HepG2 (cell line): ENCODE measurements at regions not wholly inside any gene's neighbourhood (a gene's known extent, or its start where the extent isn't known, plus 50 kb on each side); places are given as distances from the start of the nearest gene placed in this dataset.

Source experiments
- ATAC-seq: fragments of 200-7000 bp; cut with Tn5 transposase; 3 replicates; pipeline ENCODE4 v1.9.1; 2020; ENCODE audit warnings: mild to moderate bottlenecking, moderate library complexity
- BruUV-seq: library from RNA; stranded (reverse); fragments of 400-500 nt; replicated peaks from 2 replicates; lab custom pipeline; 2021; lab: Mats Ljungman, UMichigan
- CTCF ChIA-PET: fragments of 300-600 bp; formaldehyde crosslinking; extraction: SDS; loops from one replicate; lab custom pipeline; 2021; ENCODE audit warnings: low total read pairs, inconsistent platforms, low intra/inter-chr PET ratio; lab: Yijun Ruan, JAX
- POLR2A ChIA-PET: fragments of 350-600 bp; sonication (Branson Sonifier 250); formaldehyde crosslinking; loops from one replicate; lab custom pipeline; 2020; ENCODE audit warnings: antibody characterized with exemption, inconsistent platforms; lab: Yijun Ruan, JAX
- DNase-seq: peaks from one replicate; pipeline ENCODE4 v3.0.0-alpha.2; 2015; ENCODE audit warnings: low spot score
- FAIRE-seq: peaks from 3 replicates; lab custom pipeline; 2011; peaks lifted over from hg19 to GRCh38; lab: Jason Lieb, UNC
- H2AFZ ChIP-seq: one replicate; pipeline ENCODE4 v1.6.1; 2011; ENCODE audit warnings: low read length, inconsistent platforms
- H3K27ac ChIP-seq: fragments of 300-600 bp; 3 replicates; pipeline ENCODE4 v1.8.0; 2011; ENCODE audit warnings: mixed run types, mild to moderate bottlenecking, mixed read lengths, low read length, inconsistent platforms; ENCODE audit not compliant: insufficient read depth; ENCODE audit errors: extremely low read length
- H3K27me3 ChIP-seq, 2 experiments: fragments of 200-600 bp in 1 of 2; 2 replicates in 1 of 2; 3 replicates in 1 of 2; pipeline versions ENCODE4 v1.6.0 to v1.8.0; 2011; ENCODE audit warnings: low read length in 2 of 2, mild to moderate bottlenecking in 2 of 2, moderate library complexity in 2 of 2, inconsistent platforms in 1 of 2; ENCODE audit not compliant: insufficient read depth in 2 of 2, control insufficient read depth in 1 of 2
- H3K36me3 ChIP-seq, 2 experiments: fragments of 200-600 bp in 1 of 2; replicated peaks in 1 of 2; 2 replicates in 1 of 2; 3 replicates in 1 of 2; pipeline versions ENCODE4 v1.5.1 to v1.8.0; 2011; ENCODE audit warnings: low read length in 2 of 2, inconsistent platforms in 1 of 2; ENCODE audit not compliant: insufficient read depth in 2 of 2, control insufficient read depth in 1 of 2
- H3K4me1 ChIP-seq: 2 replicates; pipeline ENCODE4 v1.5.1; 2012; ENCODE audit warnings: low read length, inconsistent platforms; ENCODE audit not compliant: insufficient read depth
- H3K4me2 ChIP-seq: 2 replicates; pipeline ENCODE4 v1.6.0; 2011; ENCODE audit warnings: low read depth, low read length, inconsistent platforms
- H3K4me3 ChIP-seq, 3 experiments: fragments of 200-600 bp in 1 of 3; sonication (generic), shearing (Covaris generic) in 1 of 3; replicated peaks in 1 of 3; 2 replicates each; pipeline ENCODE4 v1.5.1; 2011 to 2016; ENCODE audit warnings: low read length in 3 of 3, inconsistent platforms in 2 of 3, low read depth in 2 of 3, mild to moderate bottlenecking in 2 of 3, control low read depth in 1 of 3, mixed read lengths in 1 of 3; ENCODE audit not compliant: insufficient read depth in 1 of 3
- H3K79me2 ChIP-seq: one replicate; pipeline ENCODE4 v1.6.1; 2011; ENCODE audit warnings: low read length, inconsistent platforms; ENCODE audit not compliant: insufficient read depth
- H3K9ac ChIP-seq: 2 replicates; pipeline ENCODE4 v1.6.0; 2011; ENCODE audit warnings: mild to moderate bottlenecking, low read depth, low read length, inconsistent platforms; ENCODE audit not compliant: insufficient read depth
- H3K9me3 ChIP-seq: 2 replicates; pipeline ENCODE4 v1.5.1; 2012; ENCODE audit warnings: mild to moderate bottlenecking, low read length
- H4K20me1 ChIP-seq: 2 replicates; pipeline ENCODE4 v1.6.0; 2011; ENCODE audit warnings: inconsistent platforms, mild to moderate bottlenecking, low read length, moderate library complexity; ENCODE audit not compliant: insufficient read depth
- BRCA1 ChIP-seq: sonication (generic); formaldehyde crosslinking; IDR thresholded peaks from 2 replicates; pipeline ENCODE4 v1.4.0; 2020; ENCODE audit warnings: missing genetic modification reagents
- CSRNP1 ChIP-seq: sonication (generic); formaldehyde crosslinking; IDR thresholded peaks from 2 replicates; pipeline ENCODE4 v1.8.1; 2023; ENCODE audit warnings: mild to moderate bottlenecking, missing genetic modification reagents
- GPBP1L1 ChIP-seq: sonication (generic); formaldehyde crosslinking; IDR thresholded peaks from 2 replicates; pipeline ENCODE4 v1.5.0; 2020; ENCODE audit warnings: mild to moderate bottlenecking, missing genetic modification reagents
- JUN ChIP-seq: sonication (generic); formaldehyde crosslinking; IDR thresholded peaks from 2 replicates; pipeline ENCODE4 v1.4.0; 2020; ENCODE audit warnings: mild to moderate bottlenecking, missing genetic modification reagents
- MTA1 ChIP-seq: sonication (generic); formaldehyde crosslinking; IDR thresholded peaks from 2 replicates; pipeline ENCODE4 v1.4.0; 2020; ENCODE audit warnings: missing genetic modification reagents, mild to moderate bottlenecking, borderline replicate concordance
- MXD1 ChIP-seq: sonication (generic); formaldehyde crosslinking; IDR thresholded peaks from 2 replicates; pipeline ENCODE4 v1.4.0; 2020; ENCODE audit warnings: mild to moderate bottlenecking, missing genetic modification reagents
- MZF1 ChIP-seq: sonication (generic); formaldehyde crosslinking; IDR thresholded peaks from 2 replicates; pipeline ENCODE4 v1.8.1; 2023; ENCODE audit warnings: mild to moderate bottlenecking, missing genetic modification reagents, borderline replicate concordance
- RNF2 ChIP-seq: fragments of 450-650 bp; conservative IDR thresholded peaks from 2 replicates; pipeline ENCODE4 v1.6.1; 2016; ENCODE audit warnings: low read depth
- SMC3 ChIP-seq: IDR thresholded peaks from 2 replicates; pipeline ENCODE4 v1.6.1; 2011; ENCODE audit warnings: low read length, improper control_type of control experiment
- ZBTB42 ChIP-seq: sonication (generic); formaldehyde crosslinking; IDR thresholded peaks from 2 replicates; pipeline ENCODE4 v1.5.0; 2020; ENCODE audit warnings: mild to moderate bottlenecking, missing genetic modification reagents
- ZNF121 ChIP-seq: sonication (generic); formaldehyde crosslinking; IDR thresholded peaks from 2 replicates; pipeline ENCODE4 v1.5.0; 2020; ENCODE audit warnings: mild to moderate bottlenecking, missing genetic modification reagents
- ZNF383 ChIP-seq: sonication (generic); formaldehyde crosslinking; IDR thresholded peaks from 2 replicates; pipeline ENCODE4 v1.4.0; 2020; ENCODE audit warnings: missing genetic modification reagents, mild to moderate bottlenecking, borderline replicate concordance
- ZNF431 ChIP-seq: sonication (generic); formaldehyde crosslinking; IDR thresholded peaks from 2 replicates; pipeline ENCODE4 v1.9.0; 2022; ENCODE audit warnings: missing genetic modification reagents, low read depth, mild to moderate bottlenecking, borderline replicate concordance
- WGBS: methylation state at CpG from one replicate; pipeline ENCODE4 v1.1.6; 2017; ENCODE audit warnings: low lambda C conversion rate; 5-methylcytosine and 5-hydroxymethylcytosine counted together
- in situ Hi-C: cut with HindIII; loops from 2 replicates; pipeline ENCODE4 v1.10.0; 2017; ENCODE audit warnings: low pct_unique_long_range_greater_than_20kb; ENCODE audit not compliant: extremely low pct_ligation_motif_present
- intact Hi-C: fragments of 100-400 bp; cut with micrococcal nuclease; formaldehyde crosslinking; loops from one replicate; pipeline ENCODE4 v1.10.0; 2022; ENCODE audit not compliant: unreplicated experiment

- ChIA-PET CTCF (no interaction called here), POLR2A (no interaction called here)
- intact Hi-C loops (no loop called here), in situ Hi-C loops (no loop called here)
- FAIRE-seq (no peak), ATAC-seq (no peak), DNase-seq (no peak)
- no peak overlapping the region for H2AFZ ChIP-seq
- no peaks in the 10 kb centered on the region for H3K79me2 ChIP-seq
- no peaks in the 10 kb centered on the region for H3K27me3 ChIP-seq
- BruUV-seq: no TSS peak
- 0% methylated on average over 2 of the region's 2 CpGs for WGBS
- no peak overlapping the region for H3K4me3 ChIP-seq
- H4K20me1 ChIP-seq: no peaks in the 10 kb centered on the region
- H3K9ac ChIP-seq: no peak overlapping the region
- peaks cover 17% of the 10 kb centered on the region; the same call in 1 of the 2 replicates for H3K9me3 ChIP-seq
- TF ChIP-seq MZF1 (no peak), GPBP1L1 (CRISPR knock-in tag) (no peak), ZNF431 (CRISPR knock-in tag) (no peak), ZNF121 (no peak), ZNF383 (CRISPR knock-in tag) (no peak), BRCA1 (CRISPR knock-in tag) (no peak), CSRNP1 (no peak), RNF2 (no peak), ZBTB42 (CRISPR knock-in tag) (no peak), MXD1 (CRISPR knock-in tag) (no peak), SMC3 (no peak), MTA1 (CRISPR knock-in tag) (no peak), JUN (no peak)
- H3K4me1 ChIP-seq: no peaks in the 10 kb centered on the region
- no peaks in the 10 kb centered on the region for H3K36me3 ChIP-seq
- no peak overlapping the region for H3K27ac ChIP-seq
- no peak overlapping the region for H3K4me2 ChIP-seq
Measured at GRCh38 chr1:163512349-163512989, 190.7 kb downstream of the NUF2 start.
